ENCODE measurements at regions not wholly inside any gene's neighbourhood (a gene's known extent, or its start where the extent isn't known, plus 50 kb on each side); places are given as distances from the start of the nearest gene placed in this dataset.

- no peak overlapping the region for H3K9ac ChIP-seq (ENCODE audit: insufficient read depth, low read length, poor library complexity, severe bottlenecking)
- no peaks in the 10 kb centered on the region for H4K20me1 ChIP-seq (ENCODE audit: insufficient read depth, low read length)
- no peak overlapping the region for H3K4me3 Mint-ChIP-seq
- WGBS (ENCODE audit: insufficient coverage): 87% methylated on average over 8 of the region's 8 CpGs
- intact Hi-C loops (cut with micrococcal nuclease): no loop called here
- no peak overlapping the region for H3K4me3 ChIP-seq (replicated peaks in 1 of 3; ENCODE audit: low read depth in 2 of 3, low read length in 3 of 3)
- peaks cover 1 to 2% (median 2%) of the 10 kb centered on the region in 3 donors for H3K27me3 Mint-ChIP-seq (ENCODE audit: low read depth in 3 of 3)
- H3K27me3 ChIP-seq (ENCODE audit: control insufficient read depth in 2 of 2, insufficient read depth in 2 of 2, low read length in 2 of 2): no peaks in the 10 kb centered on the region
- TF ChIP-seq, protein P1, sequence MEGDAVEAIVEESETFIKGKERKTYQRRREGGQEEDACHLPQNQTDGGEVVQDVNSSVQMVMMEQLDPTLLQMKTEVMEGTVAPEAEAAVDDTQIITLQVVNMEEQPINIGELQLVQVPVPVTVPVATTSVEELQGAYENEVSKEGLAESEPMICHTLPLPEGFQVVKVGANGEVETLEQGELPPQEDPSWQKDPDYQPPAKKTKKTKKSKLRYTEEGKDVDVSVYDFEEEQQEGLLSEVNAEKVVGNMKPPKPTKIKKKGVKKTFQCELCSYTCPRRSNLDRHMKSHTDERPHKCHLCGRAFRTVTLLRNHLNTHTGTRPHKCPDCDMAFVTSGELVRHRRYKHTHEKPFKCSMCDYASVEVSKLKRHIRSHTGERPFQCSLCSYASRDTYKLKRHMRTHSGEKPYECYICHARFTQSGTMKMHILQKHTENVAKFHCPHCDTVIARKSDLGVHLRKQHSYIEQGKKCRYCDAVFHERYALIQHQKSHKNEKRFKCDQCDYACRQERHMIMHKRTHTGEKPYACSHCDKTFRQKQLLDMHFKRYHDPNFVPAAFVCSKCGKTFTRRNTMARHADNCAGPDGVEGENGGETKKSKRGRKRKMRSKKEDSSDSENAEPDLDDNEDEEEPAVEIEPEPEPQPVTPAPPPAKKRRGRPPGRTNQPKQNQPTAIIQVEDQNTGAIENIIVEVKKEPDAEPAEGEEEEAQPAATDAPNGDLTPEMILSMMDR (IDR thresholded peaks at IDR 0.05): no peak
- H3K36me3 ChIP-seq (replicated peaks in 1 of 2; ENCODE audit: control insufficient read depth in 1 of 2, insufficient read depth in 2 of 2, low read length in 2 of 2): no peaks in the 10 kb centered on the region
- no peak overlapping the region for H3K27ac Mint-ChIP-seq
- no peaks in the 10 kb centered on the region for H3K79me2 ChIP-seq (ENCODE audit: insufficient read depth, low read length)
- H2AFZ ChIP-seq (ENCODE audit: insufficient read depth, low read depth, low read length, poor library complexity, severe bottlenecking): no peak overlapping the region
- no peak overlapping the region for H3K4me2 ChIP-seq (replicated peaks; ENCODE audit: extremely low read depth, low read length, poor library complexity, severe bottlenecking)
- H3K36me3 Mint-ChIP-seq: no peaks in the 10 kb centered on the region
- H3K27ac ChIP-seq (ENCODE audit: low read depth in 1 of 2, low read length in 2 of 2): no peak overlapping the region
- H3K4me1 Mint-ChIP-seq: no peaks in the 10 kb centered on the region
- DNase-seq: no peak
- H3K9me3 ChIP-seq (replicated peaks in 1 of 2; ENCODE audit: control insufficient read depth in 1 of 2, insufficient read depth in 1 of 2, low read length in 2 of 2): peaks cover 8 to 15% of the 10 kb centered on the region in 2 donors
- H3K4me1 ChIP-seq (ENCODE audit: control insufficient read depth in 1 of 2, insufficient read depth in 2 of 2, low read length in 2 of 2): no peaks in the 10 kb centered on the region
- peaks cover 3 to 16% (median 7%) of the 10 kb centered on the region in 7 donors for H3K9me3 Mint-ChIP-seq
These were observed 78.6 kb downstream of the ARL5B start for GRCh38 chr10:18737841-18738240.

GRCh38 chr10:18738835-18739234 is 79.6 kb downstream of the ARL5B start:
- peaks cover 10 to 15% of the 10 kb centered on the region in 2 donors for H3K9me3 ChIP-seq (replicated peaks in 1 of 2; ENCODE audit: control insufficient read depth in 1 of 2, insufficient read depth in 1 of 2, low read length in 2 of 2)
- no peaks in the 10 kb centered on the region for H4K20me1 ChIP-seq (ENCODE audit: insufficient read depth, low read length)
- H3K36me3 Mint-ChIP-seq: no peaks in the 10 kb centered on the region
- H3K27me3 ChIP-seq (ENCODE audit: control insufficient read depth in 2 of 2, insufficient read depth in 2 of 2, low read length in 2 of 2): no peaks in the 10 kb centered on the region
- intact Hi-C loops (cut with micrococcal nuclease): no loop called here
- 57% methylated on average over 1 of the region's 3 CpGs for WGBS (ENCODE audit: insufficient coverage)
- H3K79me2 ChIP-seq (ENCODE audit: insufficient read depth, low read length): no peaks in the 10 kb centered on the region
- H3K36me3 ChIP-seq (replicated peaks in 1 of 2; ENCODE audit: control insufficient read depth in 1 of 2, insufficient read depth in 2 of 2, low read length in 2 of 2): no peaks in the 10 kb centered on the region
- H2AFZ ChIP-seq (ENCODE audit: insufficient read depth, low read depth, low read length, poor library complexity, severe bottlenecking): no peak overlapping the region
- H3K27ac Mint-ChIP-seq: no peak overlapping the region
- peaks cover 1 to 2% (median 2%) of the 10 kb centered on the region in 3 donors for H3K27me3 Mint-ChIP-seq (ENCODE audit: low read depth in 3 of 3)
- no peaks in the 10 kb centered on the region for H3K4me1 Mint-ChIP-seq
- no peak for DNase-seq
- H3K4me3 Mint-ChIP-seq: no peak overlapping the region
- TF ChIP-seq, protein P1 (IDR thresholded peaks at IDR 0.05): no peak
- no peak overlapping the region for H3K27ac ChIP-seq (ENCODE audit: low read depth in 1 of 2, low read length in 2 of 2)
- no peaks in the 10 kb centered on the region for H3K4me1 ChIP-seq (ENCODE audit: control insufficient read depth in 1 of 2, insufficient read depth in 2 of 2, low read length in 2 of 2)
- H3K4me3 ChIP-seq (replicated peaks in 1 of 3; ENCODE audit: low read depth in 2 of 3, low read length in 3 of 3): no peak overlapping the region
- no peak overlapping the region for H3K9ac ChIP-seq (ENCODE audit: insufficient read depth, low read length, poor library complexity, severe bottlenecking)
- H3K4me2 ChIP-seq (replicated peaks; ENCODE audit: extremely low read depth, low read length, poor library complexity, severe bottlenecking): no peak overlapping the region
- peaks cover 3 to 16% (median 9%) of the 10 kb centered on the region in 7 donors for H3K9me3 Mint-ChIP-seq
